Stimulated activated CD8-positive, alpha-beta memory T cell treated with anti-CD3 and anti-CD28 coated beads, Interleukin-4, amount 100 ng/mL, for 48 hours (primary cell): ENCODE measurements at regions not wholly inside any gene's neighbourhood (a gene's known extent, or its start where the extent isn't known, plus 50 kb on each side); places are given as distances from the start of the nearest gene placed in this dataset.

ENCODE experiments used
- DNase-seq: peaks from one replicate; pipeline ENCODE4 v3.0.0-alpha.2; 2020

DNA sequence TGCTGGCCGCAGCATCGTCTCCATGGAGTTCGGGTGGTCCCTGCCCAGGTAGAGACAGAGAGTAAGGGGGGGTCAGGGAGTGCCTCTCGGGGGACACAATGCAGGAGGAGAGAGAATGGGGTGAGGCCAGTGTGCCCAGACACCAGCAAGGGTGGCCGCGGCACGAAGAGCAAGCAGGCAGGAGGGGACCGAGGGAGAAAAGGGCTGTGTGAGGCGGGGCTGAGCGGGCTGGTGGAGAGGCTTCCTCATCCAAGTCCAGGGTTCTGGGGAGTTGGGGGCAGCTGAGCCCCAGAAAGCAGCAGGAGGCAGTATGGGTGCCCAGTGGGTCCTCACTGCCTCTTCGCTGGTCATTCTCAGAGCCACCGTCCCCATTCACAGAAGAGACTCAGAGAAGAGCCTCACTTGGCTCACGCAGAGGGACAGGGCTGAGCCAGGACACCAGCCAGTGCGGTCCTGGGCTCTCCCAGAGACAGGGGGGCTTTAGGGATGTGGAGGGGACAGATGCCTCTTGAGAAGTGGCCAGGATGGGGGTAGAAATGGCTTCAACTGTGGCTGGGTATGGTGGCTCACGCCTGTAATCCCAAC is 78.9 kb downstream of the MICALL2 start:
- DNase-seq: no peak

DNA sequence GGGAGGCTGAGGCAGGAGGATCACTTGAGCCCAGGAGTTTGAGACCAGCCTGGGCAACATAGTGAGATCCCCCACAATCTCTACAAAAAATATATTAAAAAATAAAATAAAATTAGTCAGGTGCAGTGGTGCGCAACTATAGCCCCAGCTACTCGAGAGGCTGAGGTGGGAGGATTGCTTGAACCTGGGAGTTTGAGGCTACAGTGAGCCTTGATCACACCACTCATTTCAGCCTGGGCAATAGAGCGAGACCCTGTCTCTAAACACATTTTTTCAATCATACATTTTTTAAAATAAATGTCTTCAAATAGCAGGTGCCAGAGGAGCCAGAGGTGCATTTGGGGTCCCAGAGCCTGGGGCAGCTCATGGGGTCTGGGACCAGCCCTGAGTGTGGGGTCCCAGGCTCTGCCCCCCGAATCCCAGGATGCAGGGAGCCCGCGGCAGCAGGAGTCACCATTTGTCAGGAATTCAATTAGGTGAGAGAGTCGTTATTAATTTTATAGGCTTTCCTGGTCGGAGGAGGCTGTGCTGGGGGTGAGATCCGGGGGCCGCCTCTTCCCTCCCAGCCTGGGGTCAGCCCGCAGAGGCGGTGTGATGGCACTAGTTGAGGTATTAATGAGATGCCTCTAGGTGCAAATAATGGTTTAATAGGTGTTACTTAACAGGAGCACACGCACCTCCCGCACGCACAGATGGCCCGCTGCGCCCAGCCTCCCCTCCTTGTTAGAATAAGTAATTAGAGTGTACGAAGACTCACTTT is 78.3 kb downstream of the MICALL2 start:
- no peak for DNase-seq

GRCh38 chr7:1382553-1383397 is 76.5 kb downstream of the MICALL2 start:
- no peak for DNase-seq

DNA sequence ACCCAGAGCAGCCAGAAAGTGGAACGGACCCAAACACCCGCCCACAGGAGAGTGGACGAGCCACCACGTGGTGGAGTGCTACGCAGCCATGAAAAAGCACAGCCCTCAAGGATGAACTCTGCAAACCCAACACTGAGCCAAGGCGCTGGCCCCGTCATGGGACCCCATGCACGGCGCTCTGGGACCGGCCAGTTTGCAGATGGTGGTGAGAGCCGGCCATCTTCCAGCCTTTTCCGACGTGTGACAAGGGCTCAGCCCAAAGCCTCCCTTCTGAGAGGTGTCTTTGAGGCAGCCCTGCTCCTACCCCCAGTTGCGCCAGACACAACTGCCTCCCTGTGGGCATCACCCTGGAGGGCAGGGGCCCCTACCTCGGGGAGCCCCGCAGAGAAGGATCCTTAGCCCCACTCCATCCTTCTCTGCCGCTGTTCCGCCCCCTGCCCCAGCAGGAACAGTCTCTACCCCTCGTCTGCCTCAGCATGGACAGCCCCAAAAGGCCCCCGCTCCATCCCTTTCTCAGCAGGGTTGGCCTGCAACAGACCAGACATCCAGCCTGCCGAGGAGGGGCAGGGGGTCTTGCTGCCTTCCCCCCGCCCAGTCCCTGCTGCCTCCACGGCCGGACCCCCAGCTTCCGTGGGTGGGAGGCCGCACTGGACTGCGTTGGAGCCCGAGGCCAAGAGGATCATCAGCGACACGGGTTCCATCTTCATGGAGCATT is 75.7 kb downstream of the MICALL2 start:
- DNase-seq: no peak

GRCh38 chr7:1384113-1384415 is 75.2 kb downstream of the MICALL2 start:
- DNase-seq: no peak
